HCT116 (cell line): ENCODE measurements at regions not wholly inside any gene's neighbourhood (a gene's known extent, or its start where the extent isn't known, plus 50 kb on each side); places are given as distances from the start of the nearest gene placed in this dataset.

Experiments used
- ATAC-seq: fragments of 200-7000 bp; cut with Tn5 transposase; 2 replicates; pipeline ENCODE4 v1.9.1; 2020; ENCODE audit warnings: mild to moderate bottlenecking, moderate library complexity
- BruUV-seq: library from RNA; stranded (reverse); fragments of 400-500 nt; replicated peaks from 2 replicates; lab custom pipeline; 2021; lab: Mats Ljungman, UMichigan
- CTCF ChIA-PET: fragments of 300-600 bp; sonication (Branson Sonifier 250); formaldehyde crosslinking; loops from one replicate; lab custom pipeline; 2021; ENCODE audit warnings: antibody characterized with exemption; lab: Charles Lee
- POLR2A ChIA-PET: fragments of 300-600, 350-600 bp; sonication (Branson Sonifier 250); formaldehyde crosslinking; loops from one replicate; lab custom pipeline; 2021; ENCODE audit warnings: antibody characterized with exemption; lab: Charles Lee
- RAD21 ChIA-PET, 2 experiments: fragments of 300-600 bp; sonication (Branson Sonifier 250); formaldehyde crosslinking; loops; one replicate each; lab custom pipeline; 2023; ENCODE audit warnings: low total read pairs in 2 of 2; ENCODE audit not compliant: uncharacterized antibody in 2 of 2, unreplicated experiment in 2 of 2, low non-redundant PET in 1 of 2; lab: Charles Lee
- DNase-seq: peaks from one replicate; pipeline ENCODE4 v3.0.0-alpha.2; 2010; ENCODE audit warnings: low read depth, low spot score
- H2AFZ ChIP-seq: fragments of 200-600 bp; shearing (Covaris generic), sonication (generic); 2 replicates; pipeline ENCODE4 v1.6.1; 2017; ENCODE audit warnings: low read depth, mixed run types, mixed read lengths, antibody characterized with exemption, low read length; ENCODE audit not compliant: poor library complexity, severe bottlenecking
- H3K27ac ChIP-seq: 2 replicates; pipeline ENCODE4 v1.5.1; 2012; ENCODE audit warnings: low read depth, low read length
- H3K27me3 ChIP-seq: fragments of 200-600 bp; sonication (generic); 2 replicates; pipeline ENCODE4 v1.6.1; 2016; ENCODE audit warnings: mixed run types, low read length, mixed read lengths; ENCODE audit not compliant: insufficient read depth
- H3K36me3 ChIP-seq, 2 experiments: fragments of 200-500 bp in 1 of 2; fragments of 200-600 bp in 1 of 2; sonication (Bioruptor generic) in 1 of 2; sonication (generic) in 1 of 2; 2 replicates each; pipeline versions ENCODE4 v1.5.1 to v1.6.1; 2014 to 2016; ENCODE audit warnings: low read length in 2 of 2, inconsistent platforms in 1 of 2, mixed read lengths in 1 of 2, mixed run types in 1 of 2; ENCODE audit not compliant: insufficient read depth in 2 of 2, control insufficient read depth in 1 of 2
- H3K4me1 ChIP-seq, 2 experiments: fragments of 200-600 bp in 1 of 2; sonication (generic) in 1 of 2; 2 replicates each; pipeline versions ENCODE4 v1.5.1 to v1.6.1; 2012 to 2017; ENCODE audit warnings: low read length in 2 of 2, inconsistent platforms in 1 of 2, mild to moderate bottlenecking in 1 of 2, mixed read lengths in 1 of 2, mixed run types in 1 of 2, moderate library complexity in 1 of 2; ENCODE audit not compliant: insufficient read depth in 2 of 2, control insufficient read depth in 1 of 2
- H3K4me2 ChIP-seq: fragments of 200-600 bp; sonication (generic); 2 replicates; pipeline ENCODE4 v1.6.1; 2017; ENCODE audit warnings: mixed run types, low read length, mixed read lengths
- H3K4me3 ChIP-seq, 2 experiments: fragments of 200-600 bp in 1 of 2; sonication (generic) in 1 of 2; replicated peaks in 1 of 2; 2 replicates each; pipeline ENCODE4 v1.5.1; 2011 to 2016; ENCODE audit warnings: low read length in 2 of 2, control low read depth in 1 of 2, low read depth in 1 of 2, mild to moderate bottlenecking in 1 of 2, mixed read lengths in 1 of 2, mixed run types in 1 of 2
- H3K79me2 ChIP-seq: fragments of 200-600 bp; sonication (generic); 2 replicates; pipeline ENCODE4 v1.6.1; 2017; ENCODE audit warnings: mild to moderate bottlenecking, mixed run types, low read length, moderate library complexity, mixed read lengths; ENCODE audit not compliant: insufficient read depth
- H3K9ac ChIP-seq: fragments of 200-600 bp; sonication (generic); 2 replicates; pipeline ENCODE4 v1.6.1; 2016; ENCODE audit warnings: low read length, mixed read lengths
- H3K9me2 ChIP-seq: fragments of 200-600 bp; sonication (generic), shearing (Covaris generic); 2 replicates; pipeline ENCODE4 v1.6.1; 2017; ENCODE audit warnings: mixed run types, mild to moderate bottlenecking, moderate library complexity; ENCODE audit not compliant: insufficient read depth
- H3K9me3 ChIP-seq, 2 experiments: fragments of 200-500 bp in 1 of 2; fragments of 200-600 bp in 1 of 2; sonication (Bioruptor generic) in 1 of 2; sonication (generic) in 1 of 2; 2 replicates each; pipeline ENCODE4 v1.6.1; 2014 to 2017; ENCODE audit warnings: low read length in 2 of 2, mixed read lengths in 2 of 2, inconsistent platforms in 1 of 2, low read depth in 1 of 2, mild to moderate bottlenecking in 1 of 2, mixed run types in 1 of 2, moderate library complexity in 1 of 2; ENCODE audit not compliant: control insufficient read depth in 1 of 2, insufficient read depth in 1 of 2
- H4K20me1 ChIP-seq: fragments of 200-600 bp; sonication (generic), shearing (Covaris generic); 2 replicates; pipeline ENCODE4 v1.6.1; 2017; ENCODE audit warnings: mixed run types, mild to moderate bottlenecking, moderate library complexity; ENCODE audit not compliant: insufficient read depth
- CEBPB ChIP-seq: IDR thresholded peaks from 2 replicates; pipeline ENCODE4 v1.6.1; 2012; ENCODE audit warnings: low read depth
- EGR1 ChIP-seq: IDR thresholded peaks from 2 replicates; pipeline ENCODE4 v1.6.1; 2012; ENCODE audit warnings: low read depth
- ELF1 ChIP-seq: IDR thresholded peaks from 2 replicates; pipeline ENCODE4 v1.6.1; 2012; ENCODE audit warnings: low read depth, borderline replicate concordance
- EZH2 ChIP-seq: fragments of 200-600 bp; sonication (generic); IDR thresholded peaks from 2 replicates; pipeline ENCODE4 v1.6.1; 2017; ENCODE audit warnings: antibody characterized with exemption, mixed run types
- EZH2phosphoT487 ChIP-seq: fragments of 200-600 bp; IDR thresholded peaks from 2 replicates; pipeline ENCODE4 v1.6.1; 2018; ENCODE audit warnings: antibody characterized with exemption, borderline replicate concordance
- FOSL1 ChIP-seq: IDR thresholded peaks from 2 replicates; pipeline ENCODE4 v1.6.1; 2012; ENCODE audit warnings: low read depth
- MAX ChIP-seq: IDR thresholded peaks from 2 replicates; pipeline ENCODE4 v1.6.1; 2012
- POLR2A ChIP-seq: IDR thresholded peaks from 2 replicates; pipeline ENCODE4 v1.7.0; 2011; ENCODE audit warnings: borderline replicate concordance; ENCODE audit not compliant: insufficient read depth, insufficient read length; ENCODE audit errors: extremely low read depth
- POLR2AphosphoS5 ChIP-seq: IDR thresholded peaks from 2 replicates; pipeline ENCODE4 v1.6.1; 2011; ENCODE audit warnings: mild to moderate bottlenecking, low read depth, low read length, moderate library complexity
- RAD21 ChIP-seq: IDR thresholded peaks from 2 replicates; pipeline ENCODE4 v1.6.1; 2012; ENCODE audit warnings: low read depth, mild to moderate bottlenecking
- SIN3A ChIP-seq: IDR thresholded peaks from 2 replicates; pipeline ENCODE4 v1.6.1; 2012; ENCODE audit warnings: low read depth
- SRF ChIP-seq: IDR thresholded peaks from 2 replicates; pipeline ENCODE4 v1.6.1; 2012; ENCODE audit warnings: low read depth
- YY1 ChIP-seq: IDR thresholded peaks from 2 replicates; pipeline ENCODE4 v1.6.1; 2011; ENCODE audit warnings: low read length, low read depth, moderate library complexity, mild to moderate bottlenecking; ENCODE audit not compliant: insufficient replicate concordance; ENCODE audit errors: extremely low read depth
- ZFX ChIP-seq: fragments of 450-650 bp; IDR thresholded peaks from 2 replicates; pipeline ENCODE4 v1.6.1; 2017
- ZNF274 ChIP-seq: fragments of 200-500 bp; sonication (Bioruptor generic); IDR thresholded peaks from 2 replicates; pipeline ENCODE4 v1.6.1; 2014; ENCODE audit warnings: mild to moderate bottlenecking, low read depth, low read length, inconsistent platforms
- intact Hi-C: fragments of 100-400 bp; cut with micrococcal nuclease; formaldehyde crosslinking; loops from 2 replicates; pipeline ENCODE4 v1.10.0; 2022
- TF ChIP-seq, protein P1 (sequence below): IDR thresholded peaks from 2 replicates; pipeline ENCODE4 v1.6.1; 2012
- TF ChIP-seq, protein P2 (sequence below), 3 experiments: fragments of 200-600 bp in 1 of 3; sonication (generic) in 1 of 3; IDR thresholded peaks in 2 of 3; conservative IDR thresholded peaks in 1 of 3; 2 replicates each; pipeline ENCODE4 v1.5.1; 2012 to 2017; ENCODE audit warnings: low read depth in 2 of 3, low read length in 2 of 3, antibody characterized with exemption in 1 of 3, borderline replicate concordance in 1 of 3, control low read depth in 1 of 3, mild to moderate bottlenecking in 1 of 3, mixed read lengths in 1 of 3, mixed run types in 1 of 3, moderate library complexity in 1 of 3; ENCODE audit not compliant: insufficient read depth in 1 of 3

- no TSS peak for BruUV-seq
- intact Hi-C loops: no loop called here
- TF ChIP-seq, protein P1, sequence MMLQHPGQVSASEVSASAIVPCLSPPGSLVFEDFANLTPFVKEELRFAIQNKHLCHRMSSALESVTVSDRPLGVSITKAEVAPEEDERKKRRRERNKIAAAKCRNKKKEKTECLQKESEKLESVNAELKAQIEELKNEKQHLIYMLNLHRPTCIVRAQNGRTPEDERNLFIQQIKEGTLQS: no peak
- TF ChIP-seq ZNF274 (no peak), EZH2phosphoT487 (no peak), ZFX (no peak), CEBPB (no peak), SIN3A (no peak), POLR2AphosphoS5 (no peak), FOSL1 (no peak), RAD21 (no peak), EZH2 (no peak), EGR1 (no peak), SRF (no peak), YY1 (no peak), ELF1 (no peak), POLR2A (no peak), MAX (no peak)
- TF ChIP-seq, protein P2, sequence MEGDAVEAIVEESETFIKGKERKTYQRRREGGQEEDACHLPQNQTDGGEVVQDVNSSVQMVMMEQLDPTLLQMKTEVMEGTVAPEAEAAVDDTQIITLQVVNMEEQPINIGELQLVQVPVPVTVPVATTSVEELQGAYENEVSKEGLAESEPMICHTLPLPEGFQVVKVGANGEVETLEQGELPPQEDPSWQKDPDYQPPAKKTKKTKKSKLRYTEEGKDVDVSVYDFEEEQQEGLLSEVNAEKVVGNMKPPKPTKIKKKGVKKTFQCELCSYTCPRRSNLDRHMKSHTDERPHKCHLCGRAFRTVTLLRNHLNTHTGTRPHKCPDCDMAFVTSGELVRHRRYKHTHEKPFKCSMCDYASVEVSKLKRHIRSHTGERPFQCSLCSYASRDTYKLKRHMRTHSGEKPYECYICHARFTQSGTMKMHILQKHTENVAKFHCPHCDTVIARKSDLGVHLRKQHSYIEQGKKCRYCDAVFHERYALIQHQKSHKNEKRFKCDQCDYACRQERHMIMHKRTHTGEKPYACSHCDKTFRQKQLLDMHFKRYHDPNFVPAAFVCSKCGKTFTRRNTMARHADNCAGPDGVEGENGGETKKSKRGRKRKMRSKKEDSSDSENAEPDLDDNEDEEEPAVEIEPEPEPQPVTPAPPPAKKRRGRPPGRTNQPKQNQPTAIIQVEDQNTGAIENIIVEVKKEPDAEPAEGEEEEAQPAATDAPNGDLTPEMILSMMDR (IDR thresholded peaks at IDR 0.05 in 2 of 3, conservative IDR thresholded peaks at IDR 0.05 in 1 of 3; ENCODE audit: borderline replicate concordance in 1 of 3, insufficient read depth in 1 of 3, low read depth in 2 of 3, low read length in 2 of 3): no peak
- Histone ChIP-seq H3K4me1 (no peaks in the 10 kb centered on the region), H3K27ac (no peak overlapping the region), H3K4me2 (no peak overlapping the region), H3K9ac (no peak overlapping the region), H3K27me3 (peaks cover 6% of the 10 kb centered on the region; the same call in 1 of the 2 replicates), H3K36me3 (no peaks in the 10 kb centered on the region), H3K79me2 (no peaks in the 10 kb centered on the region), H3K9me2 (no peaks in the 10 kb centered on the region), H3K9me3 (no peaks in the 10 kb centered on the region), H4K20me1 (no peaks in the 10 kb centered on the region), H3K4me3 (no peak overlapping the region), H2AFZ (no peak overlapping the region)
- ChIA-PET RAD21 (no interaction called here), POLR2A (no interaction called here), CTCF (interaction anchor here (1.2 kb wide), 1 partner anchor 28 kb away, joined by 3 read pairs; no protein-coding TSS in a partner anchor)
- ATAC-seq (no peak), DNase-seq (no peak)
Measured at GRCh38 chr4:79014230-79014629, 75.0 kb upstream of the PAQR3 start.
